DMS53 treated with DMSO at 0.1 percent for 48 hours (cell line): ENCODE measurements at regions not wholly inside any gene's neighbourhood (a gene's known extent, or its start where the extent isn't known, plus 50 kb on each side); places are given as distances from the start of the nearest gene placed in this dataset.
A peak's percentile ranks its signal among the peaks of the same experiment; 100 is the strongest.
"Not testable (repeated sequence)": the region's sequence is repeated elsewhere in the genome, so short reads cannot be mapped to it uniquely, and the experiment has no call there.

Experiments used
- DNase-seq: peaks from one replicate; lab custom pipeline; 2025; ENCODE audit not compliant: unreplicated experiment; lab: John Stamatoyannopoulos, UW

GRCh38 chr12:31215518-31216232 lies 110.3 kb downstream of the SINHCAF start:
- no peak for DNase-seq

DNA sequence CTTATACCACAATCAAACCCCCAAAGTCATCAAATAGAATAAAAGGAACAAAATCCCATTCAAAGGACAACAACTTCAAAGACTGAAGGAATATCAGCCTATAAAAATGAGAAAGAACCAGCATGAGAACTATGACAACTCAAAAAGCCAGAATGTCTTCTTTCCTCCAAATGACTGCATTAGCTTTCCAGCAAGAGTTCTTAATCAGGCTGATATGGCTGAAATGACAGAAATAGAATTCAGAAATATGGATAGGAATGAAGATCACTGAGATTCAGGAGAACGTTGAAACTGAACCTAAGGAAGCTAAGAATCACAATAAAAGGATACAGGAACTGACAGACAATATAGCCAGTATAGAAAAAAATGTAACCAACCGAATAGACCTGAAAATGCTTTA lies 109.5 kb downstream of the SINHCAF start:
- no peak for DNase-seq

DNA sequence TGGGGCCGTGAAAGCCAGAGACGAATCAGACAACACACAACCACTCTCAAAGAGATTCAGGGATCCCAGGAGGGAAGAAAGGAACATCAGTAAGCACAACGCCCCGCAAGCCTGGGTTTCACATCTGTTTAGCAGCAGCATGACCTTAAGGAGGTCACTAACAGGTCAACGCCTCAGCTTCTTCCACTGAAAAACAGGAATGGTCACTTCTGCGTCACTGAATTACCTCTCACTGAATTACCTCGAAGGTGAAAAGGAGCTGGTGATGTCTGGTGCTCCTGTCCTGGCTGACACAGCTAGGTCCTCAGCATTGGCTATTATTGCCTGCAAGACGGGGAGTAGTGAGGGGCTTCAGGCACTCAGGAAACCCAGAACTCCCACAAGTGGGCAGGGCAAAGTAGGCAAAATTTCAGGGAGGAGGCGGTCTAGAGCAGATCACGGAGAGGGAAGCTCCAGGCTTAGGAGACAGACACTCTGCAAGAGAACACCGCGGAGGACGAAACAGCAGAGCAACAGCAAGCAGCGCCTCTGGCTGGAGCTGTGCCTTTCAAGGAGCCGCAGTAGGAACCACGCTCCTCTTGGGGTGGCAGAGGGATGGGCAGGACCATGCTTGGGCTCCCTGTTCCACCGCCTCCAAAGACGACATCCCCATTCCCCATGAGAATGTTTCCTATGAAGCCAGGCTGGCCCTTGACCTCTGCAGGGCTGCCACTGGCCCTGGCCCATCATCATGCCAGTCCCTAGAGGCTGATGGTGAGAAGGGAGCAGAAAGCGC lies 108.4 kb downstream of the SINHCAF start:
- no peak for DNase-seq

DNA sequence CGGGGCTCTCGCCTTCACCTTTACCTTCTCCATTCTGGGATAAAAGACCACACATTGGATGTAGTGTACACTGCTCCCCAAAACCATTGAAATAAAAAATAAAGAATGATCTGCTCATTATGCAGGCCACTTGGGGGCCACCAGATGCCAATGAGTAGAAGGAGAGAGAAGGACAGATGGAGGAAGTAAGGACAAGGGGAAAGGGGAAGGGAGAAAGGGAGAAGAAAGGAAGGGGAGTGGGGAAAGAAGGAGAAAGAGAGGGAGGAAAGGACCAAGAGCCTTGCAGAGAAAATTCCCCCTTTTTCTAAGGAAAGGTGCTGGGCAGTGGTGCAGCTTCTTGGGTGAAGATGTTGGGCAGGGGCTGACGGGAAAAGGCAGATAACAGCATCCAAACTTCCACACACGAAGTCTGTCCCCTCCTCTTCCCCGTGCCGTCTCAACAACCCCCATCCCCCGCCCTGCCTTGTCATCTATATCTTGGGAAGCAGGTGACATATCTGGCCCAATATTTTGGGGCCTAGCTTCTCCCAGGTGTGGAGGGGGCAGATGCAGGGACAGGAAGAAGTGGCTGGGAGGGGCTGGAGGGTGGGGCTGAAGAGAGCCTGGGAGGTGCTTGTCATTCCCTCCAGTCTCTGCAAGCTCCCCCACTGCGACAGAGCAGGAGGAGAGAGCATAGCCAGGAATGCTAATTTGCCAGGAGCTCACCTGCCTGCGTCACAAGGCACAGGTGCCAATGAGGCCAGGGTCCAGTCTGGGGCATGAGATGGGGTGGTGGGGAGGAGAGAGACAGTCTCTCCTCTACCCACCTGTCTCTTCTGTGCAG lies 107.5 kb downstream of the SINHCAF start:
- no peak for DNase-seq

GRCh38 chr12:31219521-31219920 lies 106.4 kb downstream of the SINHCAF start:
- DNase-seq, result no peak

- DNase-seq, result no peak
These were observed 105.9 kb downstream of the SINHCAF start for GRCh38 chr12:31220061-31220460.

- no peak for DNase-seq
These were observed 105.1 kb downstream of the SINHCAF start for GRCh38 chr12:31220633-31221550.

GRCh38 chr12:31221551-31221945 lies 104.4 kb downstream of the SINHCAF start:
- DNase-seq, result no peak

DNA sequence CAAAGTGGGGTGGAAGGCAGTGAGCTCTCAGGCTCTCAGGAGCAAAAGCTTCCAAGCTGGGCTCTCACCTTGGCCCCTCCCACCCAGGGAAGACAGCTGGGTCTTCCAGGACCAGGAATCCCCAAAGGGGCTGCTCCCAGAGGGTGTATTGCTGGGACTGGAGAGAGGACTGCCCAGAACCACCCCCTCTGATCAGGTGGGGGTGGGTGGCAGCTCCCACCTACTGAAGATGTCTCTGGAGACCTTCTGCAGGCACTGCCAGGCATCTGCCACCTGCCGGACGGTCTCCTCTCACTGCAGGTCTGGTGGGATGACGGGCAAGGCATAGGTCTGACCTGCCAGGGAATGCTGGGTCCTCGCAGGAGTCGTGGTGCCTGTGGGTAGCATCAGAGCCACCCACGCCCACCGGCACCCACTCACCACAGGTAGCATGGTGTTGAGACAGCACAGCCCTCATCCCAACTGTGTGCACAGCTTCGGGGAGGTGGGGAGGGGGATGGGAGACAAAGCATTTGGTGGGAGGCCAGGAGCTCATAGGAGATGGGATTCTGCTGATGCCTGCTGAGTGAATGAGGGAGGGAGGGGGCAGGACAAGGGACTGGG lies 103.2 kb downstream of the SINHCAF start:
- DNase-seq, result no peak

DNA sequence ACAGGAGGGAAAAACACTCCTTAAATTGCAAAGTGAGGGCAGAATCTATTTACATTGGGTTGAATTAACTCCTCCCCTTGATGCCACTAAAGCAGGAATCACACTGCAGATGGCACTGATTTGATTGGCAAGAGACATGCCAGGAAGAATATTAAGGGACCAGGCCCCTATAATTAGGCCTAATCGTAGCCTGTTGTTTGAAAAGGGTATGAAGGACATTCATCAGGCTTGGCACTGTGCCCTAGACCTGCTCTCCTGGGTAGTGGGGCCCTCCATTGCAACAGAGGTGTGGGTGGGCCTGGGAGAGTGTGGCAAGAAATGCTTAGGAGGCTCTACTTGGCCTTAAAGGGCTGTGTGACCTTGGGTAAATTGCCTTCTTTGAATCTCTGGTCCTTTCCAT lies 102.3 kb downstream of the SINHCAF start:
- not testable (repeated sequence) for DNase-seq

- DNase-seq, result no peak
These were observed 101.0 kb downstream of the SINHCAF start for GRCh38 chr12:31224768-31225448.

GRCh38 chr12:31225656-31226535 lies 100.1 kb downstream of the SINHCAF start:
- no peak for DNase-seq

- no peak for DNase-seq
These were observed 99.3 kb downstream of the SINHCAF start for GRCh38 chr12:31226639-31227038.

DNA sequence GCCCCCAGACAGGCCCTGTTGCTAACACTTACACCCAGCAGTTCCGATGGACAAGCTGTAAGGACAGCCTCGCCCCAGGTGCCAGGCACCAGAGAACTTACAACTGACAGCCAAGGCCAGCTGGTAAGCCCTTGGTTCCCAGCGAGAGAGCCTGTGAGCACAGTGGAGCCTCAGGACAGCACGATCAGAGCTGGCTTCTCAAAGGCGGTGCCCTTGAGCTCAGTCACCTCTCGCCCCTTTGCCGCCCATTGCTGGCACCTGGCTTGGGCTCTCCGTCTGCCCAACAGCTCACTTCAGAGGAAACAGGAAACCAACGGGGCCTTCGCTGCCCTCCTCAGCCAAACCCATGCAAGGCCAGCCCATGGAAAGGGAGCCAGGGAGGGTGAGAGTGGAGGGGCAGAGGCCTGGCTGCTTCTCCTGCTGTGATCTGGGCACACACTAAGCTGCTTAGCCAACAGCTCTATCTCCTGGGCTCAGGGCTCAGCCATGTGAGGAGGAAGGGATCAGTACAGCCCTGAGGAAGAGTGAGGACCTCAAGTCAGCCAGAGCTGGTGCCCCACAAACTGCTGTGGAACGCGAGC lies 98.5 kb downstream of the SINHCAF start:
- no peak for DNase-seq

DNA sequence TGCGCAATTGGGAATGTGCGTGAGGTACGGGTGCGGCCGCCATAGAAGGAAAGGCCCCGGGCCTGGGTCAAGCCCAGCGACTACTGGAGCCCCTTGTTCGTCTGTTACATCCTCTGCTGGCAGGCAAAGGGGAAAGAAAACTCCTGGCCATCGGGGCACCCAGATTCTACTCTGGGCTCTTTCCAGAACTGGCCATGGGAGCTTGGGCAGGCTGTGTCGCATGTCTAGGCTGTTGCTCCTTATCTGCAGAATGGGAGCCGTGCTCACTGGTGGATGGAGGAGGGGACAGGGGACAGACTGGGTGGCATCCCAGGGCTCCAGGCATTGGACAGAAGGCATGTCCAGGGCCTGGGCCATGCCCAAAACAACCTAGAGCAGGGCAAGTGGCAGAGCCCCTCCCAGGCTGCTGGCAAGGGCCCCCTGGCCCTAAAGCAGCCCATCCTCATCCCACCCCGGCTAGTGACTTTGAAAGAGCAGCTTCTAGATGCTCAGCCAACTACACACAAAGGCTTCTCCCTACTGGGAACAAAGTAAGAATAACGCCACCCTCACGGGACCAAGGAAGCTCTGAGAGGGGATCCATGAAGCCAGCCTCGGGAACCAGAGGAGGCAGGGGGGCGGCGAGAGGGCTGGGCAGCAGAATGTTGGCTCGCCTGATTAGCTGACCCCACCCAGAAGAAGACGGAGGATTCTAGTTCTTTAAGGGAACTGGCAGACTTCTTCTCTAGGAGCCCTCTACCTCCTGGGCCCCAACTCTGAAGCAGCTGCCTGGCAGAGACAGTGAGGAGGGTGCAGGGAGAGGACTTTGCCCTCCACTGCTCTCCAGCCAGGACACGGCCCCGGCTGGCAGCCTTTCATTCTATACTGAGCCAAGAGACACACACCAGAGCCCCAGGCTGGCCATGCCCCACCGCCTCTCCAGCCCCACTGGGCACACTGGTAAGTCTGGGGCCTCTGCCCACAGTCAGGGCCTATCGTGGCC lies 96.8 kb downstream of the SINHCAF start:
- peak; percentile 26 for DNase-seq

- DNase-seq, result no peak
These were observed 95.9 kb downstream of the SINHCAF start for GRCh38 chr12:31230004-31230403.
